GM19043 (cell line): ENCODE measurements at regions not wholly inside any gene's neighbourhood (a gene's known extent, or its start where the extent isn't known, plus 50 kb on each side); places are given as distances from the start of the nearest gene placed in this dataset.
A peak's percentile ranks its signal among the peaks of the same experiment; 100 is the strongest.

Source experiments
- ATAC-seq: cut with Tn5 transposase; IDR thresholded peaks from one replicate; pipeline ENCODE4 v1.9.1; 2021; ENCODE audit warnings: low read depth; ENCODE audit not compliant: unreplicated experiment

DNA sequence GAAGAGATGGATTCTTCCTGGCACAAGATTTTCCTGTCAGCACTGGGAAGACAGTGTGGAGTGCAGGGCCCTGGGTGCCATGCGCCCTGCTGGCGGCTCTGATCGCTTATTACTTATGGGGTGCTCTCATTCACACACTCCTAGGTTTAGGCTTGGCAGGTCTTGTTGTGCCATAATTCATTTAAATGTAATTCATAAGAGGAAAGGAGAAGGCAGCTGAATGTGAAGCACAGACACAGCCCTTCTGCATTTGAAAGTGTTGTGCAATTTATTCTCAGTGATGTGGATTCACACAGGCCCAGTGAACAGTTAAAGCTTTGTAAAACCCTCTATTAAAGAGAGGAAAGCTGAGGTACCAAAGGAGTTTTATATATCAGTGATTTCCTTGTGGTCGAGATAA, 249.7 kb downstream of the C4orf33 start:
- no peak for ATAC-seq

DNA sequence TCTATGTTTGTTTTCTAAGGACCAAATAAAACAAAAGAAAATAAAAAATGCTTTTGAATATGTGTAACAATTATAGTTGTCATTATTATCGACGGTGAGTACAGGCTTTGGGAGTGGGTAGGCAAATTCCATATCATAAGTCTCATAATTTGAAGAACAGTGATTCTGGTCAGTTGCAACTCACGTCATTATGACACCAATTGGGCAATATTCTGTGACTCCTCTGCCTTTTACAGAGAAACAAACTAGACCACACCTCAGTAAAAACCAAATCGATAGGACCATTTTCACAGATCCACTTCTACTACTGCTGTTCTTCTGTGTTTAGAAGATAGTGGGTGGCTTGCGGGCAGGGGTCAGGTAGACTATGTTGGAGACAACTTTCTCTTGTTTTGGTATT, 250.1 kb downstream of the C4orf33 start:
- no peak for ATAC-seq

GRCh38 chr4:129346734-129347133, 250.8 kb downstream of the C4orf33 start:
- no peak for ATAC-seq

GRCh38 chr4:129350834-129351721, 255.1 kb downstream of the C4orf33 start:
- ATAC-seq, result no peak

DNA sequence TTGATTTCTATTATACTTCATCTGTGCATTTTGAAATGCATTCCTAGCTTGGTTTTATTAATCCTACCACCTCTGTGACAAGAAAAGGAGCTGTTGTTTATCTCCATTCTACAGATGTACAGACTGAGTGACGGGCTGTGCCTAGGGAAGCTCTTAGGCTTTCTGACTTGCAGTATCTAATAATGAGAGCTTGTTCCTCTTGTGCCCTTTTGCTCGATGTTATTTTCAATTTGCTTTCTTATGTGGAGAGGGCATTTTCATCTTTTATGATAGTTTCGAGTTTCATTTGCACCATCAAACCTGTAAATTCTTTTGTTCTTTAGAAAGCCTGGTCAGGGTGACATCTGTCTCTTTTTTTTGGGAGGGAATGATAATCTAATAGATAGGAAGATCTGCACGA, 256.5 kb downstream of the C4orf33 start:
- ATAC-seq, result no peak

GRCh38 chr4:129353490-129353889, 257.5 kb downstream of the C4orf33 start:
- ATAC-seq, result no peak

DNA sequence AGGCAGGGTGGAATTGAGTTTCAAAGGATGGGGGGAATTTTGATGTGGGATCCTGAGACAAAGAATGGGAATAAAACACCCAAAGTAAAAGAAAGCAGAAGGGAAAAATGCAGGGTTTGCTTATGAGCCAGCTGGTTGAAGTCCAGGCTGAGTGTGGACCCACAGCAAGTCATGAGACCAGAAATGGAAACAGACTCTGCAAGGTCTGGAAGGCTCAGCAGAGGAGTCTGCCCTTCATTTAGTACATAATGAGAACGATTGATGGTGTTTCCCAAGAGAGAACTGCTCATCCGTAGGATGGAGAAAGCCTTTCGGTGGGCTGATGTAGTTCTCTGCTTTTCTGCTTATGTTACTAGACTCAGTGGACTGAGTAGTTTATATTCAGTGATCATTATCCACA, 259.1 kb downstream of the C4orf33 start:
- no peak for ATAC-seq

DNA sequence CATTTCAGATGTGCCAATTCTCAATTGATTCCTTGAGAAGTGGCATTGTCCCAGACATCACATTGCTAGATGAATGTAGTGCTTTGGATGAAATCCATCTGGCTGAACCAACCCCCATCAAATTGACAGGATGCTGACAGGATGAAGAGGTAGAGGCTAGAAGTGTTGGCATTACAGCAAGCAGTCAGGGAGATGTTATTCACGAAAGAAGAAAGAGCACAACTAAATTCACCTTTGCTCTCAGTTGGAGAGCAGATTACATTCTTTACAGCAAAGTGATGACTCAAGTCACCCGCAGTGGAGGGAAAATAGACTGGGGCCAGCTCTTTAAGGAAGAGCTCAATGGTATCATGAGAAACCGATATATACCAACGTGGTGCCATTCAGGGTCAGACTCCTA, 259.6 kb downstream of the C4orf33 start:
- no peak for ATAC-seq

DNA sequence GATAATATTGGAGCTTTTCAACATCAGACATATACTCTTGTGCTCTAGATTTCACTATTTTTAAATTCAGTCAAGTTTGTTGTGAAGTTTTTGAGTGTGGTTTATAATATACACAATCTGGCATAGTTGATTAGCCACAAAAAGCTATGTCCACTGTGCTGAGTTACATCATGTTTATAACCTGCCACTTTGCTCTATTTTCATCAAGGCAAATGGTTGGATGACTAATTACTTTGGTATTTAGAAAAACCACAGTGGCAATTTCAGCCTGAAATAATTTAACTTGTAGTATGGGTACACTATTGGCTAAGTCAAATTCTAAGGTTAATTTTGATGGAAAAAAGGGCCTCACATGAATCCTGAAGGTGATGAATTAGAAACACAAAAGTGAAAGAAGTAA, 262.6 kb downstream of the C4orf33 start:
- no peak for ATAC-seq

- no peak for ATAC-seq
Measured at GRCh38 chr4:129359461-129359860, 263.5 kb downstream of the C4orf33 start.

DNA sequence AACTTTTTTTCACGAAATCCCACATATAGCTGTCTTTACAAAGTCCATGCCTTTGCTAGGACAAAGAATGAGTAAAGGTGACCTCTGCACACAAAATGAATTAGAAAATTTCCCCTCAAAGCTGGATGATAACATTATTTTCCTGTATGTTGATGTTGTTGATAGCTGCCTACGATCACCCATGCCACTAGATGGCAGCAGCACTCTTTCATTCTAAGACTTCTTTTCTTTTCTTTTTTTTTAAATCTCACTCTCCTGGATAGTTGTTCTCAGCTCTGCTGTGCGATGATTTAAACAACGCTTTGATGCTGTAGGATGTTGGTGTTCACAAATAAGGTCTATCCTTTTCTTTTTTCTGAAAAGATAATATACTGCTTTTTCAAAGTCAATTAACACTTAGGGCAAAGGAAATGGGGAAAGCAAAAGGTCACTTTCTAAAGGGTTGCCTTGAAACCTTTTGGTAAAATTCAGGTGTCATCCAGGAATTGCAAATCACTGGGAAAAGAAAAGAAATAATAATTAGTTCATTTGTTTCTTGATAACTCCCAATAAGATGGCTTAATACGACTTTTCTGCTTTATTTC, 266.8 kb downstream of the C4orf33 start:
- ATAC-seq, result peak; percentile 73

GRCh38 chr4:129364747-129365452, 268.9 kb downstream of the C4orf33 start:
- ATAC-seq, result no peak

- ATAC-seq, result no peak
Measured at GRCh38 chr4:129369361-129370010, 273.5 kb downstream of the C4orf33 start.

- no peak for ATAC-seq
Measured at GRCh38 chr4:129371065-129371464, 275.1 kb downstream of the C4orf33 start.

DNA sequence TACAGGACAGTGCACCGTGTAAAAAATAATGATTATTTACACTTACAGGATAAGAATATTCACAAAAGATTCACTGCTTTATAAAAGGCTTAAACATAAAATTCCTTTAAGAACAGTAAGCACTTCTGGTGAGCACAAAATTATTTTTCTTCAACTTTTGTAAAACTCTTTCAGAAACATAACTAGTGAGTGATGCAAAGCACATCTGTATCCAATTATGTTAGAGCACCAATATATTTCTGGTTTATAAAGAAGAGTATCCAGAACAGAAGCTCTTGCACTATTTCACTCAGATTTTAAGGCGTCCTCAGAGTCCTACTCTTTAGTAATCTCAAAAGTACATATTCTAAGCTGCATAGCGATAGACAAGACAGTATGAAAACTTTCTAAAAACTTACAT, 276.0 kb downstream of the C4orf33 start:
- ATAC-seq, result no peak

DNA sequence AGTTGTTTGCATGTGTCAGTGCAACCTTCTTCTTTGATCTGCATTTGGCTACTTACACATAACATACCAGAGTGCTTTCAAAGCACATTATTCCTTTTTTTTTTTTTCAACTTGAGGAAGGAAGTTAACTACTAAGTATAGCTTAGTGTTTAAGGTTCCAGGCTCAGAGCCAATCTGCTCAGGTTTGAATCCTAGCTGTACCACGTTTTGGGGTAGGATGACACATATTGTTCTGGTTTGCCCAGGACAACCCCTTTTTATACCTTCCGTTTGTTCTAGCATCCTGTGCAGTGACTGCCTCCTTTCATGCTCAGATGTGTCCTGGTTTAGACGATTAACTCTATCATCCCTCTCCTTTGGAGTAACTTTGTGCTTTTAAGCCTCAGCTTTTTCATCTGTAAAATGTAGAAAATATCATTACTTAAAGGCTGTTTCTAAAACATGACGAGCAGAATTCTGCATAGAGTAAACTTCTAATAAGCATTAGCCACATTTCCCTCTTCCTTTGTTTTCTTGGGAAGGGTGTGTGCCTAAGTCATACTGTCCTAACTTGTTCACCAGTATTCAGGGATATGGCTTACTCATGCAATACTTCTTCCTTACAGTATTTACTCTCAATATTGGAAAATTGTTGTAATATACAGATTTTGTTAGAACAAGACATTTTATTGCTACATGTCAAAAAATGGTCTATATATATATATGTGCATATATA, 281.3 kb downstream of the C4orf33 start:
- no peak for ATAC-seq

DNA sequence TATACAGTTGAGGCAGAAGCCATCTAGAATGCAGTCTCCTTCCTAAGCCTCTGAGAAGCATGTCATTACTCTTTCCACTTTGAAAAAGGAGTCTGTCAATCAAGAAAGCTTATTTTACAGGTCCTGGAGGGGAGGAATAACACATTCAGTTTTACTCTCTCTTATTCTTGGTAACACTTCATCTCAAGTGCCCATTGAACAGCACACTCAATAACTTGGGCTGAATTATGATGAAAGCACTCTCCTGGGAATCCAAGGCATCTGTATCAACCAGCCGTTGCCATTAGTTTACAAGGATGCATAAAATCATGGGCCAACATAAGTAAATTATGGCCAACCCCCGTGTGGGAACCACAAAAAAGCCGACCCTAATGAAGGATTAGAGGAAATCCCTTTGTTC, 282.4 kb downstream of the C4orf33 start:
- ATAC-seq, result no peak

GRCh38 chr4:129379429-129379828, 283.5 kb downstream of the C4orf33 start:
- ATAC-seq, result no peak

- no peak for ATAC-seq
Measured at GRCh38 chr4:129384974-129385373, 289.0 kb downstream of the C4orf33 start.

DNA sequence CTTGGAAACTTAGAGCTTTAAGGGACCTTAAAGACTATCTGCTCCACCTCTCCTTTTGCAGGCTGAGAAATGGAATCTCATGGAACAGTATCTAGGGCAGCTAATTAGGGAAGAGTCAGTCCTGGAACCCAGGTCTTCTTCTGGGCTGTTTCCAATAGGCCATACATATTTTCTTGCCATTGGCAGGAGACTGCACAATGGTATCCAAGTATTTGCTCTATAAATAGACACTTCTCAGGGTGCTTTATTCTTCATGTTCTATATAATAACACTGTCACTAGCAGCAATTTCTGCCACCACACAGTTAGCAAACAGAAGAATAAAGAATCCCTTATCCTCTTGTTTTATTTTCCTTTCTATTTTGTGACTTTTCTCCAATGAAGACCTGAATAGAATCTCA, 291.7 kb downstream of the C4orf33 start:
- ATAC-seq, result no peak
